ENCODE measurements at regions not wholly inside any gene's neighbourhood (a gene's known extent, or its start where the extent isn't known, plus 50 kb on each side); places are given as distances from the start of the nearest gene placed in this dataset.

- TF ChIP-seq EZH2 (IDR thresholded peaks at IDR 0.05): no peak
- TF ChIP-seq POLR2AphosphoS5 (IDR thresholded peaks at IDR 0.05; ENCODE audit: borderline replicate concordance, low read depth, low read length): no peak
- no peak for TF ChIP-seq FOXP2 (optimal IDR thresholded peaks at IDR 0.05; ENCODE audit: control extremely low read depth, extremely low read length, insufficient read depth)
- H3K9me3 ChIP-seq (ENCODE audit: low read depth, low read length): peaks cover 6% of the 10 kb centered on the region; the same call in 1 of the 2 replicates
- no peak overlapping the region for H3K4me3 ChIP-seq
- H3K9ac ChIP-seq (ENCODE audit: insufficient read length): no peak overlapping the region
- H3K36me3 ChIP-seq (ENCODE audit: insufficient read depth, low read length): no peaks in the 10 kb centered on the region
- no peak overlapping the region for H3K27ac ChIP-seq
- no peak for DNase-seq (ENCODE audit: low read depth, low spot score)
Observed at GRCh38 chr2:172195836-172196376, 93.2 kb upstream of the DLX2 start.

- no peak overlapping the region for H3K4me3 ChIP-seq
- peaks cover 6% of the 10 kb centered on the region; the same call in 1 of the 2 replicates for H3K9me3 ChIP-seq (ENCODE audit: low read depth, low read length)
- no peak overlapping the region for H3K9ac ChIP-seq (ENCODE audit: insufficient read length)
- TF ChIP-seq POLR2AphosphoS5 (IDR thresholded peaks at IDR 0.05; ENCODE audit: borderline replicate concordance, low read depth, low read length): no peak
- no peak for TF ChIP-seq EZH2 (IDR thresholded peaks at IDR 0.05)
- TF ChIP-seq FOXP2 (optimal IDR thresholded peaks at IDR 0.05; ENCODE audit: control extremely low read depth, extremely low read length, insufficient read depth): no peak
- H3K27ac ChIP-seq: no peak overlapping the region
- DNase-seq (ENCODE audit: low read depth, low spot score): no peak
- no peaks in the 10 kb centered on the region for H3K36me3 ChIP-seq (ENCODE audit: insufficient read depth, low read length)
Observed at GRCh38 chr2:172196768-172197431, 94.2 kb upstream of the DLX2 start.

GRCh38 chr2:172198361-172198760 lies 95.7 kb upstream of the DLX2 start:
- TF ChIP-seq POLR2AphosphoS5 (IDR thresholded peaks at IDR 0.05; ENCODE audit: borderline replicate concordance, low read depth, low read length): no peak
- TF ChIP-seq FOXP2 (optimal IDR thresholded peaks at IDR 0.05; ENCODE audit: control extremely low read depth, extremely low read length, insufficient read depth): no peak
- TF ChIP-seq EZH2 (IDR thresholded peaks at IDR 0.05): no peak
- Histone ChIP-seq H3K4me3 (no peak overlapping the region), H3K27ac (no peak overlapping the region), H3K9ac (ENCODE audit: insufficient read length) (no peak overlapping the region), H3K36me3 (ENCODE audit: insufficient read depth, low read length) (no peaks in the 10 kb centered on the region), H3K9me3 (ENCODE audit: low read depth, low read length) (peaks cover 6% of the 10 kb centered on the region; the same call in 1 of the 2 replicates)
- no peak for DNase-seq (ENCODE audit: low read depth, low spot score)

GRCh38 chr2:172198908-172199307 lies 96.2 kb upstream of the DLX2 start:
- Histone ChIP-seq H3K27ac (no peak overlapping the region), H3K36me3 (ENCODE audit: insufficient read depth, low read length) (no peaks in the 10 kb centered on the region), H3K9ac (ENCODE audit: insufficient read length) (no peak overlapping the region), H3K4me3 (no peak overlapping the region), H3K9me3 (ENCODE audit: low read depth, low read length) (peaks cover 3% of the 10 kb centered on the region; the same call in 1 of the 2 replicates)
- TF ChIP-seq FOXP2 (optimal IDR thresholded peaks at IDR 0.05; ENCODE audit: control extremely low read depth, extremely low read length, insufficient read depth): no peak
- TF ChIP-seq POLR2AphosphoS5 (IDR thresholded peaks at IDR 0.05; ENCODE audit: borderline replicate concordance, low read depth, low read length): no peak
- TF ChIP-seq EZH2 (IDR thresholded peaks at IDR 0.05): no peak
- DNase-seq (ENCODE audit: low read depth, low spot score): no peak

- no peak for DNase-seq (ENCODE audit: low read depth, low spot score)
- TF ChIP-seq EZH2 (IDR thresholded peaks at IDR 0.05) (no peak), FOXP2 (optimal IDR thresholded peaks at IDR 0.05; ENCODE audit: control extremely low read depth, extremely low read length, insufficient read depth) (no peak), POLR2AphosphoS5 (IDR thresholded peaks at IDR 0.05; ENCODE audit: borderline replicate concordance, low read depth, low read length) (no peak)
Observed at GRCh38 chr2:172200495-172201085, 97.9 kb upstream of the DLX2 start.

GRCh38 chr2:172204309-172204708 lies 101.6 kb upstream of the DLX2 start:
- H3K9me3 ChIP-seq (ENCODE audit: low read depth, low read length): no peaks in the 10 kb centered on the region
- H3K4me3 ChIP-seq: no peak overlapping the region
- DNase-seq (ENCODE audit: low read depth, low spot score): no peak
- no peak overlapping the region for H3K27ac ChIP-seq
- no peak overlapping the region for H3K9ac ChIP-seq (ENCODE audit: insufficient read length)
- TF ChIP-seq POLR2AphosphoS5 (IDR thresholded peaks at IDR 0.05; ENCODE audit: borderline replicate concordance, low read depth, low read length) (no peak), EZH2 (IDR thresholded peaks at IDR 0.05) (no peak), FOXP2 (optimal IDR thresholded peaks at IDR 0.05; ENCODE audit: control extremely low read depth, extremely low read length, insufficient read depth) (no peak)
- no peaks in the 10 kb centered on the region for H3K36me3 ChIP-seq (ENCODE audit: insufficient read depth, low read length)

More at GRCh38 chr2:172200495-172201085, 97.9 kb upstream of the DLX2 start:
- Histone ChIP-seq H3K9me3 (ENCODE audit: low read depth, low read length) (no peaks in the 10 kb centered on the region), H3K9ac (ENCODE audit: insufficient read length) (no peak overlapping the region), H3K27ac (no peak overlapping the region), H3K4me3 (no peak overlapping the region), H3K36me3 (ENCODE audit: insufficient read depth, low read length) (no peaks in the 10 kb centered on the region)

GRCh38 chr2:172204762-172205161 lies 102.1 kb upstream of the DLX2 start:
- DNase-seq (ENCODE audit: low read depth, low spot score): no peak
- TF ChIP-seq POLR2AphosphoS5 (IDR thresholded peaks at IDR 0.05; ENCODE audit: borderline replicate concordance, low read depth, low read length) (no peak), FOXP2 (optimal IDR thresholded peaks at IDR 0.05; ENCODE audit: control extremely low read depth, extremely low read length, insufficient read depth) (no peak), EZH2 (IDR thresholded peaks at IDR 0.05) (no peak)
- H3K9ac ChIP-seq (ENCODE audit: insufficient read length): no peak overlapping the region
- no peaks in the 10 kb centered on the region for H3K9me3 ChIP-seq (ENCODE audit: low read depth, low read length)
- H3K27ac ChIP-seq: no peak overlapping the region
- no peak overlapping the region for H3K4me3 ChIP-seq
- H3K36me3 ChIP-seq (ENCODE audit: insufficient read depth, low read length): no peaks in the 10 kb centered on the region

- Histone ChIP-seq H3K4me3 (no peak overlapping the region), H3K27ac (no peak overlapping the region), H3K36me3 (ENCODE audit: insufficient read depth, low read length) (no peaks in the 10 kb centered on the region), H3K9ac (ENCODE audit: insufficient read length) (no peak overlapping the region), H3K9me3 (ENCODE audit: low read depth, low read length) (no peaks in the 10 kb centered on the region)
- TF ChIP-seq POLR2AphosphoS5 (IDR thresholded peaks at IDR 0.05; ENCODE audit: borderline replicate concordance, low read depth, low read length) (no peak), EZH2 (IDR thresholded peaks at IDR 0.05) (no peak), FOXP2 (optimal IDR thresholded peaks at IDR 0.05; ENCODE audit: control extremely low read depth, extremely low read length, insufficient read depth) (no peak)
- DNase-seq (ENCODE audit: low read depth, low spot score): no peak
Observed at GRCh38 chr2:172205292-172205691, 102.6 kb upstream of the DLX2 start.

Data from SK-N-MC (cell line).